Breast epithelium (tissue), 3 donors: ENCODE measurements at regions not wholly inside any gene's neighbourhood (a gene's known extent, or its start where the extent isn't known, plus 50 kb on each side); places are given as distances from the start of the nearest gene placed in this dataset.

Experiments
- POLR2AphosphoS5 ChIP-seq, 3 donors: sonication (generic); formaldehyde crosslinking; IDR thresholded peaks; one replicate each; pipeline ENCODE4 v1.6.1; 2017; ENCODE audit warnings: antibody characterized with exemption in 3 of 3
- TF ChIP-seq, protein P1 (sequence below), 3 donors: fragments of 450-650 bp; IDR thresholded peaks; one replicate each; pipeline ENCODE4 v1.5.1; 2016 to 2017; ENCODE audit warnings: antibody characterized with exemption in 3 of 3, mild to moderate bottlenecking in 3 of 3, moderate library complexity in 3 of 3

DNA sequence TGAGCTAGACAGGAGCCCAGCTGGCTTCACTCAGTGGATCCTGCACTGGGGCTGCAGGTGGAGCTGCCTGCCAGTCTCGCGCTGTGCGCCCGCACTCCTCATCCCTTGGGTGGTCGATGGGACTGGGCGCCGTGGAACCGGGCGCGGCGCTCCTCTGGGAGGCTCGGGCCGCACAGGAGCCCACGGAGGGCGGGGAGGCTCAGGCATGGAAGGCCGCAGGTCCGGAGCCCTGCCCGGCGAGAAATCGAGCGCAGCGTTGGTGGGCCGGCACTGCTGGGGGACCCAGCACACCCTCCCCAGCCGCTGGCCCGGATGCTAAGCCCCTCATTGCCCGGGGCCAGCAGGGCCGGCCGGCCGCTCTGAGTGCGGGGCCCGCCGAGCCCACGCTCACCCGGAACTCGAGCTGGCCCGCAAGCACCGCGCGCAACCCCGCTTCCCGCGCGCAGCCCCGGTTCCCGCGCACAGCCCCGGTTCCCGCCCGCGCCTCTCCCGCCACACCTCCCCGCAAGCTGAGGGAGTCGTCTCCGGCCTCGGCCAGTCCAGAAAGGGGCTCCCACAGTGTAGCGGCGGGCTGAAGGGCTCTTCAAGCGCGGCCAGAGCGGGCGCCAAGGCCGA lies 1130.5 kb upstream of the FLRT2 start:
- TF ChIP-seq, protein P1, sequence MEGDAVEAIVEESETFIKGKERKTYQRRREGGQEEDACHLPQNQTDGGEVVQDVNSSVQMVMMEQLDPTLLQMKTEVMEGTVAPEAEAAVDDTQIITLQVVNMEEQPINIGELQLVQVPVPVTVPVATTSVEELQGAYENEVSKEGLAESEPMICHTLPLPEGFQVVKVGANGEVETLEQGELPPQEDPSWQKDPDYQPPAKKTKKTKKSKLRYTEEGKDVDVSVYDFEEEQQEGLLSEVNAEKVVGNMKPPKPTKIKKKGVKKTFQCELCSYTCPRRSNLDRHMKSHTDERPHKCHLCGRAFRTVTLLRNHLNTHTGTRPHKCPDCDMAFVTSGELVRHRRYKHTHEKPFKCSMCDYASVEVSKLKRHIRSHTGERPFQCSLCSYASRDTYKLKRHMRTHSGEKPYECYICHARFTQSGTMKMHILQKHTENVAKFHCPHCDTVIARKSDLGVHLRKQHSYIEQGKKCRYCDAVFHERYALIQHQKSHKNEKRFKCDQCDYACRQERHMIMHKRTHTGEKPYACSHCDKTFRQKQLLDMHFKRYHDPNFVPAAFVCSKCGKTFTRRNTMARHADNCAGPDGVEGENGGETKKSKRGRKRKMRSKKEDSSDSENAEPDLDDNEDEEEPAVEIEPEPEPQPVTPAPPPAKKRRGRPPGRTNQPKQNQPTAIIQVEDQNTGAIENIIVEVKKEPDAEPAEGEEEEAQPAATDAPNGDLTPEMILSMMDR (IDR thresholded peaks at IDR 0.05), result no peak
- no peak for TF ChIP-seq POLR2AphosphoS5 (IDR thresholded peaks at IDR 0.05)
